Gastrocnemius medialis (tissue), 4 donors: ENCODE measurements at regions not wholly inside any gene's neighbourhood (a gene's known extent, or its start where the extent isn't known, plus 50 kb on each side); places are given as distances from the start of the nearest gene placed in this dataset.
"Not testable (repeated sequence)": the region's sequence is repeated elsewhere in the genome, so short reads cannot be mapped to it uniquely, and the experiment has no call there.

ENCODE experiments used
- ATAC-seq, 2 donors: fragments of 150-250 bp; one replicate each; pipeline ENCODE4 v1.9.1; 2016
- DNase-seq, 2 donors: peaks; one replicate each; pipeline ENCODE4 v3.0.0-alpha.2; 2019
- H3K27ac ChIP-seq, 4 donors: fragments of 200-600 bp; sonication (generic); 1 replicate in 1 of 4; 2 replicates in 3 of 4; pipeline ENCODE4 v1.5.1; 2016 to 2018; ENCODE audit warnings: mild to moderate bottlenecking in 2 of 4, moderate library complexity in 1 of 4
- H3K27me3 ChIP-seq, 3 donors: fragments of 200-600 bp; sonication (generic) in 2 of 3; 1 replicate in 1 of 3; 2 replicates in 2 of 3; pipeline versions ENCODE4 v1.5.1 to v1.6.0; 2016 to 2019; ENCODE audit warnings: mild to moderate bottlenecking in 1 of 3, moderate library complexity in 1 of 3
- H3K36me3 ChIP-seq, 2 donors: fragments of 200-600 bp; sonication (generic) in 1 of 2; one replicate each; pipeline ENCODE4 v1.5.1; 2017 to 2018
- H3K4me1 ChIP-seq, 2 donors: fragments of 200-600 bp; sonication (generic) in 1 of 2; one replicate each; pipeline ENCODE4 v1.5.1; 2016 to 2017; ENCODE audit warnings: mild to moderate bottlenecking in 2 of 2
- H3K4me3 ChIP-seq, 4 donors: fragments of 200-600 bp; sonication (generic) in 3 of 4; 1 replicate in 1 of 4; 2 replicates in 3 of 4; pipeline ENCODE4 v1.5.1; 2016 to 2019; ENCODE audit warnings: mild to moderate bottlenecking in 2 of 4
- H3K9me3 ChIP-seq, 3 donors: fragments of 200-600 bp; sonication (generic) in 2 of 3; 1 replicate in 1 of 3; 2 replicates in 2 of 3; pipeline ENCODE4 v1.5.1; 2016 to 2019
- POLR2A ChIP-seq, 2 donors: fragments of 450-650 bp; IDR thresholded peaks; one replicate each; pipeline ENCODE4 v1.6.1; 2017; ENCODE audit warnings: antibody characterized with exemption in 2 of 2, mild to moderate bottlenecking in 2 of 2, moderate library complexity in 2 of 2
- in situ Hi-C, 4 donors: fragments of 200-750 bp; cut with MboI; loops; one replicate each; pipeline versions ENCODE4 v1.15.0 to v1.8.0; 2017; ENCODE audit warnings: low sequenced_read_pairs in 4 of 4
- intact Hi-C: fragments of 100-400 bp; cut with DNase I; formaldehyde crosslinking; loops from one replicate; pipeline ENCODE4 v1.15.1; 2023; ENCODE audit warnings: low total_unique reads
- TF ChIP-seq, protein P1 (sequence below), 5 experiments: fragments of 450-650 bp in 3 of 5; fragments of 200-600 bp in 2 of 5; sonication (generic) in 2 of 5; IDR thresholded peaks in 4 of 5; conservative IDR thresholded peaks in 1 of 5; 1 replicate in 4 of 5; 2 replicates in 1 of 5; pipeline ENCODE4 v1.5.1; 2016 to 2019; ENCODE audit warnings: antibody characterized with exemption in 5 of 5, mild to moderate bottlenecking in 3 of 5, moderate library complexity in 3 of 5

DNA sequence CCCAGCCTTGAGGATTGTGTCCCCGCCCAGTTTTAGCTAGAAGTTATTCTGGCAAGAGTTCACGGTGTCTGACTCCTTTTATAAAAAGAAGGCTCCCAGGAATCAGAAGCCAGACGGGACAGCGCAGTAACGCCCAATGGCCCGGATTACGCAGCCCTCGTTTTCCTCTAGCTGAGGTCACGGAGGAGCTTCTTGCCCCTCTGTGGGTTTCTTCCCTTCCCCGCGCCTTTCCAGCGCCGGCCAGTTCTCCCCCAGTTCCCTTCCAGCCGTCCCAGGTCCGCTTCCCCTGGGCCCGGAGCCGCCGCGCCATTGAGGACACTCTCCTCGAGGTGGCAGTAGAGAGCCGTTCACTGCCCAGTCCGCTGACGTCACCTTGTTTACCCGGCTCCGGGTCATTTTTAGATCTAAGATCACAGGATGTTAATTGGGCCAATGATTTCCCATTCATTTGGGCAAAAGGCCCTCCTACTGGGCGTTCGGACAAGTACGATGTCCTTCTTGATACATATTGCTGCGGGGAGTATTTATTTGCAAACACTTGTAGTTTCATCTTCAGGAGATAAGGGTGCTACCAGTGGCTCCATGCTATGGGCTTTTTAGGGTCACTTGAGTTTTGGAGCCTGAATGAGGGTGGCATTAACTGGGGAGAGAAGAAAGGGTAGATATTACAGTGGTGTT, 81.5 kb upstream of the PPM1B start:
- ATAC-seq = peak; percentile 90 to 93
- Histone ChIP-seq H3K4me3 (peak overlapping the region; percentile 42 to 46 (median 44)), H3K9me3 (no peaks in the 10 kb centered on the region), H3K4me1 (peaks cover 24 to 34% of the 10 kb centered on the region in 2 donors), H3K36me3 (no peaks in the 10 kb centered on the region), H3K27me3 (no peaks in the 10 kb centered on the region), H3K27ac (peak overlapping the region; percentile 82 to 90 (median 86))
- intact Hi-C loops = loop anchor here (1.0 to 5.0 kb wide), 6 partner anchors 40 to 390 kb away; partner anchors contain the start of genes CAMKMT, PPM1B and PREPL
- peak; percentile 82 to 85 for DNase-seq
- in situ Hi-C loops = loop anchor here in 3 of 4 donors (5.0 to 25.0 kb wide), 3 partner anchors 85 to 200 kb away; partner anchors contain the start of gene SLC3A1 (in 1 of the 3)
- TF ChIP-seq, protein P1, sequence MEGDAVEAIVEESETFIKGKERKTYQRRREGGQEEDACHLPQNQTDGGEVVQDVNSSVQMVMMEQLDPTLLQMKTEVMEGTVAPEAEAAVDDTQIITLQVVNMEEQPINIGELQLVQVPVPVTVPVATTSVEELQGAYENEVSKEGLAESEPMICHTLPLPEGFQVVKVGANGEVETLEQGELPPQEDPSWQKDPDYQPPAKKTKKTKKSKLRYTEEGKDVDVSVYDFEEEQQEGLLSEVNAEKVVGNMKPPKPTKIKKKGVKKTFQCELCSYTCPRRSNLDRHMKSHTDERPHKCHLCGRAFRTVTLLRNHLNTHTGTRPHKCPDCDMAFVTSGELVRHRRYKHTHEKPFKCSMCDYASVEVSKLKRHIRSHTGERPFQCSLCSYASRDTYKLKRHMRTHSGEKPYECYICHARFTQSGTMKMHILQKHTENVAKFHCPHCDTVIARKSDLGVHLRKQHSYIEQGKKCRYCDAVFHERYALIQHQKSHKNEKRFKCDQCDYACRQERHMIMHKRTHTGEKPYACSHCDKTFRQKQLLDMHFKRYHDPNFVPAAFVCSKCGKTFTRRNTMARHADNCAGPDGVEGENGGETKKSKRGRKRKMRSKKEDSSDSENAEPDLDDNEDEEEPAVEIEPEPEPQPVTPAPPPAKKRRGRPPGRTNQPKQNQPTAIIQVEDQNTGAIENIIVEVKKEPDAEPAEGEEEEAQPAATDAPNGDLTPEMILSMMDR (IDR thresholded peaks at IDR 0.05 in 4 of 5, conservative IDR thresholded peaks at IDR 0.05 in 1 of 5) = peak; percentile 92 to 99 (median 95)
- peak; percentile 35 to 80 for TF ChIP-seq POLR2A (IDR thresholded peaks at IDR 0.05)

DNA sequence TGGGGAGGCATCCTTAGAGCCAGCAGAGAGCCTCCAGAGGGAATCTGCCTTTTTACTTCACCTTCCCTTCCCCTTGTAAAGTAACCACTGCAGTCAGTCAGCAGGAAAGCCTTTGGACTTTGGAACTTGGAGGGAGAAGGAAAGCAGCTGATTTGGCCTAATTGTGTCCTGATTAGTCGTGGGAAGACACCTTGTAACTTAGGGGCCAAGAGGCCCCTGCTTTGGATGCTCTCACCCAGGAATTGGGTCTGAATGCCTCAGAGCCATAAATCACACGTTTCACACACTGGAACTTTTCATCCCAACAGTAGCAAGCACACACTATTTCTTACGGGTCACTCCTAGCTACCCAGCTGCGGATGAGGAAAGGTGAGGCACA, 81.0 kb upstream of the PPM1B start:
- Histone ChIP-seq H3K4me3 (peak overlapping the region; percentile 42 to 46 (median 44)), H3K36me3 (no peaks in the 10 kb centered on the region), H3K9me3 (no peaks in the 10 kb centered on the region), H3K27me3 (no peaks in the 10 kb centered on the region), H3K4me1 (peaks cover 24 to 34% of the 10 kb centered on the region in 2 donors), H3K27ac (peak overlapping the region; percentile 82 to 90 (median 86))
- TF ChIP-seq, protein P1 (IDR thresholded peaks at IDR 0.05 in 4 of 5, conservative IDR thresholded peaks at IDR 0.05 in 1 of 5) = no peak
- no peak for TF ChIP-seq POLR2A (IDR thresholded peaks at IDR 0.05)
- ATAC-seq (peak; percentile 7 to 17), DNase-seq (no peak)
- intact Hi-C loops = loop anchor here (1.0 to 5.0 kb wide), 6 partner anchors 40 to 390 kb away; partner anchors contain the start of genes CAMKMT, PPM1B and PREPL
- in situ Hi-C loops = loop anchor here in 3 of 4 donors (5.0 to 25.0 kb wide), 3 partner anchors 85 to 200 kb away; partner anchors contain the start of gene SLC3A1 (in 1 of the 3)

DNA sequence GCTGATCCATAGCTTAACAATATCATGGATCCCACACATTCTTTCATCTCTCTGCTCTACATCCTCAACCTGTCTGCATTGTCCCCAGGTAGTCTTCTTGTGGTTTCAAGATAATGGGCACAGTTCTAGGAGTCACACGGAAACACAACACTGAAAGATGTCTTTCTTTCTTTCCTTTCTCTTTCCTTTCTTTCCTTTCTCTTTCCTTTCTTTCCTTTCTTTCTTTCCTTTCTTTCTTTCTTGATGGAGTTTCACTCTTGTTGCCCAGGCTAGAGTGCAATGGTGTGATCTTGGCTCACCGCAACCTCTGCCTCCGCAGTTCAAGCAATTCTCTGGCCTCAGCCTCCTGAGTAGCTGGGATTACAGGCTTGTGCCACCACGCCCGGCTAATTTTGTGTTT, 76.2 kb upstream of the PPM1B start:
- H3K9me3 ChIP-seq, H3K27ac ChIP-seq, ATAC-seq, intact Hi-C loops, DNase-seq, H3K36me3 ChIP-seq, H3K4me3 ChIP-seq, H3K27me3 ChIP-seq: not testable (repeated sequence)
- in situ Hi-C loops = loop anchor here in 1 of 4 donors (25.0 kb wide), 1 partner anchor 195 kb away; the partner anchor contains the start of gene SLC3A1
- peaks cover 18 to 25% of the 10 kb centered on the region in 2 donors for H3K4me1 ChIP-seq

DNA sequence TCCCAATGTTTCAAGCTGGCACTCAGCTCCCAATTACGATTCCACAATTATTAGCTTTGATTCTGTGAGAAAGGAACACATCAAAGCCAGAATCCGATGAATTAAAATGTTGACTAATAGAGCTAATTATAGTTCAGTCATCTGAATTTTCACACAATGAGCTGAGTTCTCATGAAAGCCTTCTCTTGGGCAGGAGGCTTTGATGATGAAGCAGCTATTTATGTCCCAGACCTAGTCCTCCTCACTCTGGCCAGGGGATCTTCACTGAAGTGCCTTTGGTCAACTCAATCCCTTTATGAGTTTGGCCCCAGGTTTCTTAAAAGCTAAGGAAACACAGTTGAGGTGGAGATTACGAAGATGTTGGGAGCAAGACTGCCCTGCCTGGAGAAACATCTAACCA, 74.7 kb upstream of the PPM1B start:
- Histone ChIP-seq H3K36me3 (no peaks in the 10 kb centered on the region), H3K4me3 (no peak overlapping the region), H3K27me3 (no peaks in the 10 kb centered on the region), H3K4me1 (peaks cover 15 to 20% of the 10 kb centered on the region in 2 donors), H3K9me3 (no peaks in the 10 kb centered on the region), H3K27ac (peak overlapping the region in 3 of 4 donors; percentile 49 to 51 (median 50))
- intact Hi-C loops = no loop called here
- in situ Hi-C loops = loop anchor here in 1 of 4 donors (25.0 kb wide), 1 partner anchor 193 kb away; the partner anchor contains the start of gene SLC3A1
- ATAC-seq (peak; percentile 79 to 93), DNase-seq (peak in 1 of 2 donors; percentile 25)
- TF ChIP-seq, protein P1 (IDR thresholded peaks at IDR 0.05 in 4 of 5, conservative IDR thresholded peaks at IDR 0.05 in 1 of 5) = no peak
- no peak for TF ChIP-seq POLR2A (IDR thresholded peaks at IDR 0.05)

DNA sequence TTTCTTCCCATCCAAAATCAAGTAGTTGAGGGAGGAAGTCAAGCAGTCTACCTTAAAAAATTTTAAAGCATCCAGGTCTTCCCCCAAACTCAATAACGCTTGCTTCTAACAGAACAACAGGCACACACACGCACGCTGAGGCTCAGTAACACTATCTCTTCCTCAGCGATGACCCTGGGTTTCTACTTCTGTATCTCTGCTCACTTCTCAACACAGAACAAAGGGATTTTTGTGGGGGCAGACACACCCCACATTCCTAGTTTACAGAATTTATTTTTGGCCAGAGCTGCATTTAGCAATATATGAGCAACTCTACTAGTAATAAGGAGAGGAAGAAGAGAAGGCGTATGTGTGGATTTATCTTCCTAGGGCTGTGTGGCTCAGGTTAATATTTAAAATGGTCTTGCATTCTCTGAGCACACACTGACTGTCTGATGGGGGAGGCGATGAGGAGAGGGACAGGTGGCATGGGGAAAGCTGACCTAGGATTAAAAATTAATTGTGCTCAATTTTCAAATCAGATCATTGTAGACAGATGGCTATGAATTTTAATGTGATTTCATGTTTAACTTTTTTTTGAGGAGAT, 71.3 kb upstream of the PPM1B start:
- no peak for ATAC-seq
- no peak for DNase-seq
- intact Hi-C loops (no loop called here), in situ Hi-C loops (loop anchor here in 1 of 4 donors (25.0 kb wide), 1 partner anchor 190 kb away; the partner anchor contains the start of gene SLC3A1)
- H3K4me3 ChIP-seq = no peak overlapping the region
- H3K27me3 ChIP-seq = no peaks in the 10 kb centered on the region
- H3K9me3 ChIP-seq = no peaks in the 10 kb centered on the region
- no peak overlapping the region for H3K27ac ChIP-seq
- no peaks in the 10 kb centered on the region for H3K36me3 ChIP-seq
- no peak for TF ChIP-seq POLR2A (IDR thresholded peaks at IDR 0.05)
- TF ChIP-seq, protein P1 (IDR thresholded peaks at IDR 0.05 in 4 of 5, conservative IDR thresholded peaks at IDR 0.05 in 1 of 5) = no peak
- peaks cover 7 to 22% of the 10 kb centered on the region in 2 donors for H3K4me1 ChIP-seq
